Activated T-helper 9 cell treated with anti-CD3 and anti-CD28 coated beads, Interleukin-2, amount 50 U/mL, for 16 hours (primary cell): ENCODE measurements at regions not wholly inside any gene's neighbourhood (a gene's known extent, or its start where the extent isn't known, plus 50 kb on each side); places are given as distances from the start of the nearest gene placed in this dataset.

Source experiments
- DNase-seq: peaks from one replicate; pipeline ENCODE4 v3.0.0-alpha.2; 2020; ENCODE audit warnings: low read depth

GRCh38 chr10:88059190-88059589 lies 195.8 kb downstream of the PTEN start:
- DNase-seq: no peak

GRCh38 chr10:88060762-88061161 lies 197.3 kb downstream of the PTEN start:
- DNase-seq: no peak

- DNase-seq: no peak
Measured at GRCh38 chr10:88062385-88062784, 199.0 kb downstream of the PTEN start.

- DNase-seq: no peak
Measured at GRCh38 chr10:88062798-88063472, 199.5 kb downstream of the PTEN start.

- no peak for DNase-seq
Measured at GRCh38 chr10:88063861-88064557, 200.6 kb downstream of the PTEN start.

- DNase-seq: no peak
Measured at GRCh38 chr10:88064608-88065382, 201.4 kb downstream of the PTEN start.

- no peak for DNase-seq
Measured at GRCh38 chr10:88065383-88066049, 202.1 kb downstream of the PTEN start.

GRCh38 chr10:88066319-88066718 lies 202.9 kb downstream of the PTEN start:
- DNase-seq: no peak

- DNase-seq: no peak
Measured at GRCh38 chr10:88066876-88067275, 203.5 kb downstream of the PTEN start.

- DNase-seq: no peak
Measured at GRCh38 chr10:88067737-88068136, 204.3 kb downstream of the PTEN start.

GRCh38 chr10:88069338-88069737 lies 205.9 kb downstream of the PTEN start:
- no peak for DNase-seq

GRCh38 chr10:88070080-88070880 lies 206.9 kb downstream of the PTEN start:
- DNase-seq: no peak

GRCh38 chr10:88071879-88072278 lies 208.5 kb downstream of the PTEN start:
- DNase-seq: no peak

GRCh38 chr10:88073682-88074081 lies 210.3 kb downstream of the PTEN start:
- no peak for DNase-seq

GRCh38 chr10:88074971-88075370 lies 211.5 kb downstream of the PTEN start:
- no peak for DNase-seq

GRCh38 chr10:88076027-88076880 lies 212.8 kb downstream of the PTEN start:
- no peak for DNase-seq

- no peak for DNase-seq
Measured at GRCh38 chr10:88077977-88078376, 214.6 kb downstream of the PTEN start.

- no peak for DNase-seq
Measured at GRCh38 chr10:88080213-88080612, 216.8 kb downstream of the PTEN start.

GRCh38 chr10:88081457-88082054 lies 218.1 kb downstream of the PTEN start:
- no peak for DNase-seq

- DNase-seq: no peak
Measured at GRCh38 chr10:88082391-88082790, 219.0 kb downstream of the PTEN start.
